ENCODE measurements at regions not wholly inside any gene's neighbourhood (a gene's known extent, or its start where the extent isn't known, plus 50 kb on each side); places are given as distances from the start of the nearest gene placed in this dataset.
"Not testable (repeated sequence)": the region's sequence is repeated elsewhere in the genome, so short reads cannot be mapped to it uniquely, and the experiment has no call there.

GRCh38 chr5:110925916-110926315, 145.6 kb upstream of the TSLP start:
- no peak for DNase-seq

- DNase-seq: no peak
These were observed 138.6 kb upstream of the TSLP start for GRCh38 chr5:110932755-110933488.

GRCh38 chr5:110940136-110940535, 131.4 kb upstream of the TSLP start:
- no peak for DNase-seq

GRCh38 chr5:110945874-110946436, 125.6 kb upstream of the TSLP start:
- DNase-seq: no peak

GRCh38 chr5:110951373-110951791, 120.1 kb upstream of the TSLP start:
- DNase-seq: no peak

- DNase-seq: no peak
These were observed 115.1 kb upstream of the TSLP start for GRCh38 chr5:110956280-110956912.

GRCh38 chr5:110956913-110957813, 114.3 kb upstream of the TSLP start:
- DNase-seq: no peak

GRCh38 chr5:110957934-110958333, 113.6 kb upstream of the TSLP start:
- DNase-seq: no peak

- no peak for DNase-seq
These were observed 108.0 kb upstream of the TSLP start for GRCh38 chr5:110963495-110963894.

- DNase-seq: no peak
These were observed 105.5 kb upstream of the TSLP start for GRCh38 chr5:110965773-110966581.

GRCh38 chr5:110968246-110969005, 103.1 kb upstream of the TSLP start:
- no peak for DNase-seq

GRCh38 chr5:110969502-110969901, 102.0 kb upstream of the TSLP start:
- DNase-seq: no peak

GRCh38 chr5:110973510-110973909, 98.0 kb upstream of the TSLP start:
- DNase-seq: no peak

GRCh38 chr5:110977915-110978314, 93.6 kb upstream of the TSLP start:
- DNase-seq: no peak

- DNase-seq: not testable (repeated sequence)
These were observed 85.6 kb upstream of the TSLP start for GRCh38 chr5:110985882-110986281.

GRCh38 chr5:110987573-110987972, 83.9 kb upstream of the TSLP start:
- not testable (repeated sequence) for DNase-seq

- no peak for DNase-seq
These were observed 74.8 kb upstream of the TSLP start for GRCh38 chr5:110996742-110997141.

GRCh38 chr5:111002036-111002435, 69.5 kb upstream of the TSLP start:
- DNase-seq: no peak

GRCh38 chr5:111003623-111004022, 67.9 kb upstream of the TSLP start:
- DNase-seq: no peak

- DNase-seq: no peak
These were observed 67.2 kb upstream of the TSLP start for GRCh38 chr5:111004291-111004690.

- no peak for DNase-seq
These were observed 60.7 kb upstream of the TSLP start for GRCh38 chr5:111010783-111011182.

- DNase-seq: no peak
These were observed 58.5 kb upstream of the TSLP start for GRCh38 chr5:111013011-111013410.

Measured in GF-D8 (cell line).